GM18498 (cell line): ENCODE measurements at regions not wholly inside any gene's neighbourhood (a gene's known extent, or its start where the extent isn't known, plus 50 kb on each side); places are given as distances from the start of the nearest gene placed in this dataset.

Experiments used
- ATAC-seq: cut with Tn5 transposase; IDR thresholded peaks from one replicate; pipeline ENCODE4 v1.9.1; 2021; ENCODE audit warnings: mild to moderate bottlenecking, moderate library complexity; ENCODE audit not compliant: unreplicated experiment

GRCh38 chr6:99219788-99220187, 129.7 kb downstream of the FAXC start:
- ATAC-seq, result peak; percentile 81

- ATAC-seq, result no peak
These were observed 132.5 kb downstream of the FAXC start for GRCh38 chr6:99216959-99217358.

GRCh38 chr6:99195986-99196655, 153.4 kb downstream of the FAXC start:
- no peak for ATAC-seq

DNA sequence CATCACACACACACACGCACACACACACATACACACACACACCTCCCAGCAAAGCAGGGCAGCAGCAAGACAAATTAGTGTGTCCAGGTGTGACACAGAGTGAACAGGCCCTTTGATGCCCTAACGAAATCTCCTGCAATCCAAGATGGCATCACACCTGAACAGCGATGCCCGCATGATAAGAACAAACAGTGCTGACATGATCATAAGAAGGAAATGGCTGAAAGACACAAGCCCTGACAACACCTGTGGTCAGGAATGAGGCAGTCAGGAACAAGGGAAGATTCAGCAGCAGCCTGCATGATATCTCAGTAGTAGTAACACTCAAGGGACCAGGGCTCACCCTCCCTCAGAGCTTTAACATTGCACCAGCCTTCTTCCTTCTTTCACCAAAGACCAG, 156.9 kb downstream of the FAXC start:
- ATAC-seq, result no peak

GRCh38 chr6:99189823-99190721, 159.4 kb downstream of the FAXC start:
- ATAC-seq, result peak; percentile 99

- no peak for ATAC-seq
These were observed 162.0 kb downstream of the FAXC start for GRCh38 chr6:99187429-99187828.

- ATAC-seq, result no peak
These were observed 163.1 kb downstream of the FAXC start for GRCh38 chr6:99186417-99186816.

DNA sequence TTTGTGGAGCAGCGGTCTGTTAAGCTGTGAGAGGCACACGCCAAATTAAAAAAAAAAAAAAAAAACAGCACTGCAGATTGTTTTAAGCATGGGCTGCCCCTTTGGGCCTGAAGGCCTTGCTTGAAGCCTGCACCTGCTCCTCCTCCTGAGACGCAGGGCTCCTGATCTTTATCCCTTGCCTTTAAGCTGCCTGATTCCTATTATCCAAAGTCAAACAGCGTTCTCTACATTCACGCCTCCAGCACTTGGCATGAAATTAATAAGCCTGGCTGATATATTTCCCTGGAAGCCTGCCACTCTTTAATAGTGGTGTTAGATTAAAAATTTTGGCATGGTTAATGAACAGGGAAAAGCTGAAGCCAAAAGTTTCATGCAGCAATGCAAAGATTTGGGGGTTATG, 163.9 kb downstream of the FAXC start:
- no peak for ATAC-seq

DNA sequence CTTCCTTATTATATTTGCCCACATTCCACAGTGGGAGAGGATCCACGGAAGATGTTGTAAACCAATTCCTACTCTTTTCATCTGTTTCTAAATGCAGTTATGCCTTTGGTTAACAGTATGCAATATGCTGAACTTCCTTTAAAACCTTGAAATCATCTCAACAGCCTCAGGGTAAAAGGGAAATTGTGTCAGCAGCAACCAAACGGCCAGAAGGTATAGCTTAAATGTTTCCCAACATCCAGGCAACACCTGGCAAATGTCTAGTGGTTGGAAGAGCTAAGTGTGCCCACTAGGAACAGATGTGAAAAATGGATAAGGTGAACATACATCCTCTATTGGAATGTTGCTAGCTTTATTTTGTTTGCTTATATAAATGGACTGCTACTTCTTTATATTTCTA, 164.8 kb downstream of the FAXC start:
- ATAC-seq, result no peak

- no peak for ATAC-seq
These were observed 166.4 kb downstream of the FAXC start for GRCh38 chr6:99183066-99183465.

- ATAC-seq, result no peak
These were observed 168.3 kb downstream of the FAXC start for GRCh38 chr6:99181174-99181573.

- peak; percentile 39 for ATAC-seq
These were observed 171.3 kb downstream of the FAXC start for GRCh38 chr6:99178168-99178567.

GRCh38 chr6:99177736-99178135, 171.7 kb downstream of the FAXC start:
- no peak for ATAC-seq

DNA sequence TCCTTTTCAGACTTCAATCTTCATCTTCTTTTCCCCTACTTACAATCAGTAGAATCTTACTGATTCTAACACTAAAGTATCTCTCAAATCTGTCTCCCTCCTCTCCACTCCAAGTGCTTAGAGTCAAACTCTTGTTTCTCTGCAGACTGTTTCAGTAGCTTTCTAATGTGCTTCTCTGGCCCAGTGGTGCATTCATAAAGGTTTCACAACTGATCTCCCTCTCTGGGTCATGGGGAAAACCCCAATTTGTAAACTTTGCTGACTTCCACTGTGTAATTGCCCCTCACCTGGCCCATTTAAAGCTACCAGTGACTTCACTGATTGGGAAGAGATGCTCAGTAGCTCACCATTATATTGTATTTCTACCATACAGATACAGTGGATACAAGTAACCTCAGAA, 183.6 kb downstream of the FAXC start:
- peak; percentile 82 for ATAC-seq

GRCh38 chr6:99152347-99152643, 197.2 kb downstream of the FAXC start:
- no peak for ATAC-seq

GRCh38 chr6:99151634-99152346, 197.7 kb downstream of the FAXC start:
- ATAC-seq, result peak; percentile 93

DNA sequence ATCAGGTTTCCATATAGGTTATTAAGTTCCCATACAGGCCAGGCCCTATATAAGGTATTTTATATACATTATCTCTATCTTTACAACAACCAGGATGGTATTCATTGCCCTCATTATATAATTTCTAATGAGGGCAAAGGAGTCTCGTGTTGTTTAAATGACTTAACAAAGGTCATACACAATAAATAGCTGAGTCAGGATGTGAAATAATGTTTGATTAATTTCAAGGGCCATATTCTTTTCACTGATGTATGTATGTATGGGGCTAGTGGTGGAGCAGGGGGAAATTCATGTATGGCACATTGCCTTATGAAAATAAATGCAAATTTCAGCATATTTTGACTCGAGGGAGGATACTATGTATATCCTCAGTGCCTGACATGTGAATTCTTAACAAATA, 200.7 kb downstream of the FAXC start:
- ATAC-seq, result no peak

GRCh38 chr6:99148111-99148510, 200.4 kb upstream of the FBXL4 start:
- ATAC-seq, result no peak

- no peak for ATAC-seq
These were observed 199.5 kb upstream of the FBXL4 start for GRCh38 chr6:99147206-99147605.

- no peak for ATAC-seq
These were observed 199.0 kb upstream of the FBXL4 start for GRCh38 chr6:99146711-99147110.

DNA sequence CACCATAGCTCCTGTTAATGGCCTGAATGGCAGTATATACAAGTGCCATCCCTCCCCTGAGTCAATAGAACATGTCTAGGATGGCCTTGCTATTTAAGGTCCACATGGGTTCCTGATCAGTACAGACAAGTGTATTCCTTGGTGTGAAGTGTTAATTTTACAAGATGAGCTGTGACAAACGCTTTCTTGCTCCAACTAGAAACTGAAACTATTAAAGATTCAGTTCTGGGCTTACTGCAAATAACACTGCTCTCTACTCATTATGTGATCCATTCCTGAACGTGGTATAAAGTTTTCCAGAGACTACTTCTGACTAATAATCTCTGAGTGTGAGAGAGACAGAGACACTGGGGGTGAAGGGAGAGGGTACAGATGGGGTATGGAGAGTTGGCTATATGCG, 198.0 kb upstream of the FBXL4 start:
- ATAC-seq, result no peak
